ENCODE measurements at regions not wholly inside any gene's neighbourhood (a gene's known extent, or its start where the extent isn't known, plus 50 kb on each side); places are given as distances from the start of the nearest gene placed in this dataset.
"Not testable (repeated sequence)": the region's sequence is repeated elsewhere in the genome, so short reads cannot be mapped to it uniquely, and the experiment has no call there.

- DNase-seq (ENCODE audit: low spot score): no peak
Observed at GRCh38 chr3:103170651-103171050, 735.8 kb downstream of the ZPLD1 start.

GRCh38 chr3:103173940-103174339, 739.1 kb downstream of the ZPLD1 start:
- no peak for DNase-seq (ENCODE audit: low spot score)

- no peak for DNase-seq (ENCODE audit: low spot score)
Observed at GRCh38 chr3:103181160-103181559, 746.3 kb downstream of the ZPLD1 start.

DNA sequence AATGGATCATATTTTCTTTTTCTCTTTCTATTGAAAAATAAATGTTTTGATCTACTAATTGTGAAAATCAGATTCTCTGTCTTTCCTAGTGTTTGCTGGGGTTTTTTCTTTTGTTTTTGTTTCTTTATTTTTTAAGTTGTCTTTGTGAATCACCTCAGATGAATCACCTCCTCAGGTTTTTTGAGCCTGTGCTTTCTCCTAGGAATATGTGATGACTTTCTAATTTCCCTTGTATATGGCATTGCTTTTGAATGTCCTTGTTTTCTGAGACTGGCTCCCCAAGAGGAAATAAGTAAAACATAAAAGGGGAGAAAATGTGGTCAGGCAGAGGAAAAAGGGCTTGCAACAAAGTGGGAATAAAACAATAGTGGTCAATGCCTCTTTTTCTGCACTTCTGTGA, 750.0 kb downstream of the ZPLD1 start:
- DNase-seq (ENCODE audit: low spot score): no peak

- DNase-seq (ENCODE audit: low spot score): no peak
Observed at GRCh38 chr3:103189941-103190340, 755.1 kb downstream of the ZPLD1 start.

DNA sequence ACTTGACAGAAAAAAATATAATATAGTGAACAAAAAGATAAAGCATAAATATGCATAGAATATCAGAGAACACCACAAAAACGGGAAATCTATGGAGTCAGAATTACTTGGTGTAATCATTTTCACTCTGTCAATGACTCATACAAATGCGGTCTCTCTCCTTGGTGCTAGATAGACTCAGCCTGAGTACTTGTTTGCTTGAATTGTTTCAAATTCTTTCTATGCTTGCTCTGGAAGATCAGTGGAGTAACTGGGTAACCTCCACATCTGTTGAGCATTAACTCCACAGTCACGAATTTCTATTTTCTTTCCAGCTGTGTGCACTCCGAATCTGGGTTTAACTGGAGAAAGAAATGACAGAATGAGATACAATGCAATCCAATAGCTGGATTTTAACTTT, 760.4 kb downstream of the ZPLD1 start:
- DNase-seq (ENCODE audit: low spot score): no peak

- DNase-seq (ENCODE audit: low spot score): no peak
Observed at GRCh38 chr3:103203441-103203840, 768.6 kb downstream of the ZPLD1 start.

- DNase-seq (ENCODE audit: low spot score): no peak
Observed at GRCh38 chr3:103210583-103210982, 775.8 kb downstream of the ZPLD1 start.

GRCh38 chr3:103218146-103218545, 783.3 kb downstream of the ZPLD1 start:
- DNase-seq (ENCODE audit: low spot score): no peak

DNA sequence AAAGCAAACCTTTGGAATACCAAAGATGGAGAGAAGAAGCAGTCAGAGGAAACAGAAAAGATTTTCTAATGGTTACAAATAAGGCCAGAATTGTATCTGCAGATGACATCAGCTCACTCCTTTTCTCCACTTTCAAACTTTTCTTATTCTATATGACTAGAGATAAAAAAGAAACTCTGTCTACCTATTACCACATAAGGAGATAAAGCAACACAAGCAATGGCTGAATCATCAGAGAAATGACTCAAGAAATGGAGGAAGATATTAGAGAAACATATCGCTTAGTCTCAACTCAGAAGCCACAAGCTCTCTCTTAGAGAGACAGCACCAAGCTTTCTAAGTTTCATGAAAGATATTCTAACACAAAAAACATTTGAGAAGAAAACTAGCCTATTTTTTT, 784.0 kb downstream of the ZPLD1 start:
- no peak for DNase-seq (ENCODE audit: low spot score)

GRCh38 chr3:103227651-103228050, 792.8 kb downstream of the ZPLD1 start:
- DNase-seq (ENCODE audit: low spot score): no peak

GRCh38 chr3:103247459-103247858, 812.6 kb downstream of the ZPLD1 start:
- no peak for DNase-seq (ENCODE audit: low spot score)

GRCh38 chr3:103254827-103255226, 820.0 kb downstream of the ZPLD1 start:
- not testable (repeated sequence) for DNase-seq (ENCODE audit: low spot score)

DNA sequence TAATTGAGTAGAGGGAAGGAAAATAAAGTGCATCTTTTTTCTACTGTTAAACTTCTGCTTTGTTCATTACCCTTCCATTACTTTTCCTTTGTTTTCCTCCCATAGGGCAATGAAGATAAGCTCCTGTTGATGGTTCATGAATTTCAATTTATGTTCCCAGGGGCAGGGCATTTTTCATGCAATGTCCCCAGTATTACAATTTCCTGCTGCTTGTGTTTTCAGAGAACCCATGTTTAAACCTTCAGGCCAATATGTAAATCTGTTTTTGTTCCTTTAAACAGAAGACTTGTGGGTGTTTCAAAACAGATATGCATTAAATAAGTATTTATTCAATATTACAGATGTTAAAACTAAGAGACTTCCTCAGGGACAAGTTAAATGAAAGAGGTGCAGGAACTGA, 834.5 kb downstream of the ZPLD1 start:
- no peak for DNase-seq (ENCODE audit: low spot score)

- no peak for DNase-seq (ENCODE audit: low spot score)
Observed at GRCh38 chr3:103271575-103271974, 836.8 kb downstream of the ZPLD1 start.

DNA sequence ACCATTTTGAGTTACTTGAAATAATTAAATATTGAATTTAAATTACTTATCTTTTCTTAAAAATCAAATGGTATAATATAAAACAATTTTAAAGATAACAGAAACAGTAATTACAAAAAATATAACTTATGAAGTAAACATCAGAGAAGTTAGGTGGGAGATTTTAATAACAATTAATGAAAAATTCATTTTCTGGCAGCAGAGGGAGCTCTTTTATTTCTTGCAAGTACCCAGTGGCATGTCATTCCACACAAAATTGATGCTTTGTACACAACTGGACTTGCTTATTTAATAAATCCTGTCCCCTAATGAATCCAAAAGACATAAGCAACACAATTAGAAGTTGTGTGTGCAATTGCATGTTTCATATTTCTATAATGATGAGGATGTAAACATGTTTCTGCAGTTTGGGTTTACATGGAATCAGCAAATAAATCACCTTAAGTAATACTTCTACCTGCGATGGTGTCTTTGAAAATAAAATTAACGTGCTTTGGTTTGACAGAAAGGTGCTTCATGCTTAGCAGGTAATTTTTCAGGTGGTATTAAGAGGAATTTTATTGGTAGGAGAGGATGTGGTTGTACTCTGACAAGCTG, 861.3 kb downstream of the ZPLD1 start:
- peak; percentile 2 for DNase-seq (ENCODE audit: low spot score)

DNA sequence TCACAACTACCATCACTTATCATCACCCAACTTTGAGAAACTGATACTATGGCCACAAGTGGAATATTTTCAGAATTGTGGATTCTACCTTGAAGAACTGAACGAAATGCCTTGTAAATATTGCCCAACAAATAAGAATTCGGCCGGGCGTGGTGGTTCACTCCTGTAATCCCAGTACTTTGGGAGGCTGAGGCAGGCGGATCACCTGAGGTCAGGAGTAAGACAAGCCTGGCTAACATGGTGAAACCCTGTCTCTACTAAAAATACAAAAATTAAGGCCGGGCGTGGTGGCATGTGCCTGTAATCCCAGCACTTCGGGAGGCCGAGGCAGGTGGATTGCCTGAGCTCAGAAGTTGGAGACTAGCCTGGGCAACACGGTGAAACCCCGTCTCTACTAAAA, 862.7 kb downstream of the ZPLD1 start:
- DNase-seq (ENCODE audit: low spot score): not testable (repeated sequence)

DNA sequence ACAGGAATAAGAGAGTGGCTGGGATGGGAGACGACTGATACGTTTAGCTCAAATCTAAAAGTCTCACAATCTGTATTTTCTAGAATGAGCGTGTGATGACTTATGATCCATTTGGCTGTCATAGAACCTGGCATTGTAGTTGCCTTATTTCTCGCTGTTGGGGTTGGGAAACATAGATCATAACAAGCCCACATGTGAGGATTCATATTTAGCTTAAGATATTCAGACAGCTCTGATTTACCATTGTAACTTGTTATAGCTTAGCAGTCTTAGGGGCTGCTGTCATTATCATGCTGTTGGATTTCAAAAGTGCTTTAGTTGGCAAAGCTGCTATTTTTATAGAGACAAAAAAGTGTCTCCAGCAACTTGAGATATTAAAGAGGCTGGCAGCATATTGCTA, 871.3 kb downstream of the ZPLD1 start:
- DNase-seq (ENCODE audit: low spot score): no peak

DNA sequence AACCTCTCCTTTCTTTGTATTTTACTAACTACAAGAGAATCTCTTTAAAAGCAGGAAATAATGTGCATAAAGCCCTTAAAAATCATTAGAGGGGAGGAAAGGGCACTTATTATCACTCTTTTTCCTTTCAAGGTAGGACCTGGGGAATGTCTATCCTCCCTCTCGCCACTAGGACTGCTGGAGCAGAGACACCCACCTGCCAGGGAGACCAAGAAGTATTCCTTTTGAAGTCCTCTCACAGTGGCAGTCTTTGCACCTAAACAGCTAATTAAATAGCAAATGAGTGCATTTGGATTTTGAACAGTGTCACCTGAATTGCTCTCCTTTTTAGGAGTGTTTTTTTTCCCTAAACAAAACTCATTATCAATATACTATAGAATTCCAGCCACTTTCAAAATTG, 874.1 kb downstream of the ZPLD1 start:
- peak; percentile 33 for DNase-seq (ENCODE audit: low spot score)

DNA sequence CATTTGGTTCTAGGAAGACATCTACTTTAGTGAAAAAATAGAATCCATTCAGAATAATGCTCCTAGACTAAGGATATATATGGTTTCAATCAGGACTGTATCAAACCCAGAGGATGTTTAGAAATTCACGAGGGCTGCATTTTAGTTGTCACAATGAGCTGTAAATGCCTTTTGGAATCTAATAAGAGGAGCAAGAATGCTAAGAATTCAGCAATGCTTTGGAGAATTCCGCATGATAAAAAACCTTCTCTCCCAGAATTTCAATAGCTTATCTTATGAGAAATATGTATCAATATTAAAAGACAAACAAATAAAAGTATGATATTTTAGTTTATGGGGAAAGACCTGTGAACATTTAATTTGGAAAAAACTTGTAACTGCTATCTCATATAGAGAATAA, 885.1 kb downstream of the ZPLD1 start:
- no peak for DNase-seq (ENCODE audit: low spot score)

- no peak for DNase-seq (ENCODE audit: low spot score)
Observed at GRCh38 chr3:103337179-103337845, 902.5 kb downstream of the ZPLD1 start.

DNA sequence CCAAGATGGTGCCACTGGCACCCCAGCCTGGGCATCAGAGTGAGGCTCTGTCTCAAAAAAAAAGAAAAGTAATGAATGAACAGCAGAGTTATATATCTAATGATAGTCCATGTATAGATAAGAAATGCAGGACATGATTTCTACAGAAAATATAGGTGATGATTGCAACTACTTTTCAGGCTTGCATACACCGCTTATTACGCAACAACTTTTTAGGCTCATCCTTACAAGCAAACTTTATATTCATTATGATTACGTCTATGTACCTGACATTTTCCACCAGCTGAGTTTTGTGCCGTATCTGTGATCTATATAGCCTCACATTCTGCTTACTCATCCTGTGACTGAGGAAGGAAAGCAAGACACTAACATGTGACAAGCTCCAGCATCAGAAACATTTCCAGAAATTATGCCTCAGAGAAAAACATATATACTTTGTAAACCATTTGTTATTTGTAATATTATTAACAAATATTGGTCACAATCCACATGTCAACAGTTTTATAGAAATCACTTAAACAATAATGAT, 906.3 kb downstream of the ZPLD1 start:
- no peak for DNase-seq (ENCODE audit: low spot score)

DNA sequence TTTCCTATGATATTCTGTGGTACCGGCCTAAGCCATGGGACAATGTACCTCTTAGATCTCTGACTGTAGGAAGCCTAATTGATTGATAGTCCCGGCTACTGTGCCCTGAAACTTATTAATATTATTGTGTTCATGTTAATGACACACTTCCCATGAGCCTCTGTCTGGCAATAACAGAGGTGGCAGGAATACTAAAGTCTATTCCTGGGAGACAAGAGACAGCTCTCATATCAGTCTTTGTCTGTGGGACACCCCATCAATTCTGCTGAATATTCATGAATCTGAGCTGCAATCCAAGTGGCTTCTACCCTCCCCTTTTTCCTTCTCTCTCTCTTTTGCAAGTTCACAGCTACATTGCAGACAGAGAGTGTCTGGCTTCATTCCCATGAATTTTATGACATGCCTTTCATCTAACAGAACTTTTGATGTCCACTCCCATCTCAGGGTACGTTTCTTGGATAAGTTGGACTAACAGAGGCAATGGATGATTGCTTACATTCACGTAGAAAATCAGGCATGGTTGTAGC, 907.5 kb downstream of the ZPLD1 start:
- no peak for DNase-seq (ENCODE audit: low spot score)

DNA sequence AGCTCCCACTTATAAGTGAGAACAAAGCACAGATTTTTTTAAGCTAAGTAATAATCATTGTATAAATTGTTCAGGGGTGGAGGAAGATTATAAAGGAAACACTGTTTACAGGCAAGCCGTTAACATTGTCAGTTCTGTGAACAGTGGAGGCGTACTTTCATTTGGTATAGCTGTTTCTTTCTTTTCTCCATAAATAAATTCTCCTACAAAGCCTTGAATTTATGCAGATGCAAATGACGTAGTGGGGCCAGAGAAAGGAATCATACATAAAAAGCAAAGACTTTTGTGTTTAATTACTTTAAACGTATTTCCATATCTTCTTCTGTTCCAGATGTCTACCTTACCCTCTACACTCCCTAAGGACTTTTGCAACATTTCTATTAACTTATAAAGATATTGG, 914.9 kb downstream of the ZPLD1 start:
- DNase-seq (ENCODE audit: low spot score): no peak

Measured in HuH-7 (cell line).